Mesenchymal stem cell (in vitro differentiated cells and primary cell): ENCODE measurements at regions not wholly inside any gene's neighbourhood (a gene's known extent, or its start where the extent isn't known, plus 50 kb on each side); places are given as distances from the start of the nearest gene placed in this dataset.

ENCODE experiments used
- DNase-seq: peaks from one replicate; pipeline ENCODE4 v3.0.0-alpha.2; 2013
- H2AFZ ChIP-seq: one replicate; pipeline ENCODE4 v1.6.1; 2013; ENCODE audit warnings: low read depth, mild to moderate bottlenecking, control low read depth, inconsistent platforms, low read length, moderate library complexity
- H2AK5ac ChIP-seq: 2 replicates; pipeline ENCODE4 v1.6.1; 2013; ENCODE audit warnings: low read length, moderate library complexity, mild to moderate bottlenecking, inconsistent platforms; ENCODE audit not compliant: severe bottlenecking
- H2BK120ac ChIP-seq: one replicate; pipeline ENCODE4 v1.6.1; 2013; ENCODE audit warnings: low read depth, mild to moderate bottlenecking, inconsistent platforms, low read length, moderate library complexity
- H2BK12ac ChIP-seq, 2 experiments: one replicate each; pipeline ENCODE4 v1.6.1; 2013; ENCODE audit warnings: inconsistent platforms in 2 of 2, low read length in 2 of 2, mild to moderate bottlenecking in 2 of 2, moderate library complexity in 2 of 2, control low read depth in 1 of 2
- H2BK15ac ChIP-seq: one replicate; pipeline ENCODE4 v1.6.1; 2013; ENCODE audit warnings: mild to moderate bottlenecking, low read depth, inconsistent platforms; ENCODE audit not compliant: poor library complexity, severe bottlenecking
- H2BK5ac ChIP-seq: 2 replicates; pipeline ENCODE4 v1.6.1; 2013; ENCODE audit warnings: low read depth, mild to moderate bottlenecking, low read length, control low read depth, inconsistent platforms; ENCODE audit not compliant: poor library complexity, severe bottlenecking
- H3K14ac ChIP-seq, 2 experiments: one replicate each; pipeline ENCODE4 v1.6.1; 2013; ENCODE audit warnings: inconsistent platforms in 2 of 2, low read length in 2 of 2, control low read depth in 1 of 2, mild to moderate bottlenecking in 1 of 2, moderate library complexity in 1 of 2
- H3K18ac ChIP-seq, 2 experiments: one replicate each; pipeline ENCODE4 v1.6.1; 2013; ENCODE audit warnings: inconsistent platforms in 2 of 2, low read length in 2 of 2, control low read depth in 1 of 2, low read depth in 1 of 2, mild to moderate bottlenecking in 1 of 2
- H3K23ac ChIP-seq, 2 experiments: one replicate each; pipeline ENCODE4 v1.6.1; 2013; ENCODE audit warnings: inconsistent platforms in 2 of 2, low read length in 2 of 2, mild to moderate bottlenecking in 2 of 2, moderate library complexity in 2 of 2, control low read depth in 1 of 2
- H3K27ac ChIP-seq: 2 replicates; pipeline ENCODE4 v1.5.1; 2013; ENCODE audit warnings: mild to moderate bottlenecking, moderate library complexity, low read length, control low read depth, inconsistent platforms; ENCODE audit not compliant: poor library complexity, severe bottlenecking
- H3K27me3 ChIP-seq, 2 experiments: 2 replicates each; pipeline versions ENCODE4 v1.6.1 to v1.7.0; 2013; ENCODE audit warnings: low read length in 2 of 2, mild to moderate bottlenecking in 2 of 2, moderate library complexity in 2 of 2, control low read depth in 1 of 2, inconsistent platforms in 1 of 2; ENCODE audit not compliant: control insufficient read depth in 1 of 2, insufficient read depth in 1 of 2
- H3K36me3 ChIP-seq, 2 experiments: 2 replicates each; pipeline versions ENCODE4 v1.6.1 to v1.7.0; 2013; ENCODE audit warnings: low read length in 2 of 2, control low read depth in 1 of 2, inconsistent platforms in 1 of 2, low read depth in 1 of 2, mild to moderate bottlenecking in 1 of 2; ENCODE audit not compliant: insufficient read depth in 2 of 2, control insufficient read depth in 1 of 2
- H3K4ac ChIP-seq, 2 experiments: one replicate each; pipeline ENCODE4 v1.6.1; 2013; ENCODE audit warnings: inconsistent platforms in 2 of 2, low read length in 2 of 2, mild to moderate bottlenecking in 2 of 2, moderate library complexity in 2 of 2, control low read depth in 1 of 2, low read depth in 1 of 2
- H3K4me1 ChIP-seq: 2 replicates; pipeline ENCODE4 v1.6.1; 2013; ENCODE audit warnings: low read depth, low read length, control low read depth; ENCODE audit not compliant: control insufficient read depth, insufficient read depth
- H3K4me2 ChIP-seq: 2 replicates; pipeline ENCODE4 v1.6.1; 2013; ENCODE audit warnings: low read length, mild to moderate bottlenecking, inconsistent platforms; ENCODE audit not compliant: poor library complexity, severe bottlenecking
- H3K4me3 ChIP-seq, 2 experiments: 2 replicates each; pipeline versions ENCODE4 v1.5.1 to v1.7.0; 2013; ENCODE audit warnings: low read length in 2 of 2, mild to moderate bottlenecking in 2 of 2, control low read depth in 1 of 2, low read depth in 1 of 2; ENCODE audit not compliant: insufficient read depth in 1 of 2
- H3K79me1 ChIP-seq: replicated peaks from 2 replicates; pipeline ENCODE4 v1.6.1; 2013; ENCODE audit warnings: mild to moderate bottlenecking, control low read depth, low read length, inconsistent platforms; ENCODE audit not compliant: poor library complexity, severe bottlenecking
- H3K9ac ChIP-seq: 2 replicates; pipeline ENCODE4 v1.7.0; 2013; ENCODE audit warnings: mild to moderate bottlenecking, low read length, moderate library complexity
- H3K9me3 ChIP-seq: 2 replicates; pipeline ENCODE4 v1.7.0; 2013; ENCODE audit warnings: mild to moderate bottlenecking, low read length; ENCODE audit not compliant: control insufficient read depth
- H4K8ac ChIP-seq: one replicate; pipeline ENCODE4 v1.6.1; 2013; ENCODE audit warnings: inconsistent platforms, mild to moderate bottlenecking, low read length, moderate library complexity
- H4K91ac ChIP-seq: one replicate; pipeline ENCODE4 v1.6.1; 2013; ENCODE audit warnings: mild to moderate bottlenecking, low read length, inconsistent platforms
- WGBS: methylation state at CpG from one replicate; pipeline ENCODE4 v1.1.7; 2013; ENCODE audit warnings: mixed read lengths; 5-methylcytosine and 5-hydroxymethylcytosine counted together

GRCh38 chr13:104099750-104100149 lies 1033.5 kb upstream of the SLC10A2 start:
- peaks cover 3% of the 10 kb centered on the region for H3K4me1 ChIP-seq
- no peak overlapping the region for H3K27ac ChIP-seq
- H3K79me1 ChIP-seq = no peaks in the 10 kb centered on the region
- H2BK15ac ChIP-seq = no peak overlapping the region
- no peak overlapping the region for H3K4me3 ChIP-seq
- H3K4me2 ChIP-seq = no peak overlapping the region
- H3K9me3 ChIP-seq = peaks cover 6% of the 10 kb centered on the region
- no peak overlapping the region for H3K9ac ChIP-seq
- H2BK12ac ChIP-seq = no peak overlapping the region
- no peak overlapping the region for H2BK5ac ChIP-seq
- DNase-seq = no peak
- H2AFZ ChIP-seq = no peak overlapping the region
- H3K27me3 ChIP-seq = no peaks in the 10 kb centered on the region
- H3K36me3 ChIP-seq = no peaks in the 10 kb centered on the region
- H3K18ac ChIP-seq = no peak overlapping the region
- no peak overlapping the region for H3K4ac ChIP-seq
- H4K91ac ChIP-seq = no peak overlapping the region
- H4K8ac ChIP-seq = no peak overlapping the region
- no peak overlapping the region for H2BK120ac ChIP-seq
- no peak overlapping the region for H2AK5ac ChIP-seq
- H3K23ac ChIP-seq = no peak overlapping the region
- H3K14ac ChIP-seq = no peak overlapping the region

GRCh38 chr13:104098421-104098820 lies 1032.2 kb upstream of the SLC10A2 start:
- H3K79me1 ChIP-seq = no peaks in the 10 kb centered on the region
- no peak overlapping the region for H4K91ac ChIP-seq
- H3K9me3 ChIP-seq = peaks cover 6% of the 10 kb centered on the region

GRCh38 chr13:104086759-104087158 lies 1020.5 kb upstream of the SLC10A2 start:
- Histone ChIP-seq H2BK120ac (no peak overlapping the region), H3K79me1 (no peaks in the 10 kb centered on the region), H3K4ac (no peak overlapping the region), H3K4me3 (no peak overlapping the region), H3K27me3 (no peaks in the 10 kb centered on the region), H3K14ac (no peak overlapping the region), H3K23ac (no peak overlapping the region), H2AK5ac (no peak overlapping the region), H2BK5ac (no peak overlapping the region), H4K8ac (no peak overlapping the region), H2AFZ (no peak overlapping the region), H2BK15ac (no peak overlapping the region), H2BK12ac (no peak overlapping the region), H3K9ac (no peak overlapping the region), H3K4me2 (no peak overlapping the region), H3K27ac (no peak overlapping the region), H3K18ac (peak overlapping the region in 1 of 2 experiments; percentile 48), H3K4me1 (no peaks in the 10 kb centered on the region), H4K91ac (no peak overlapping the region), H3K9me3 (peaks cover 6% of the 10 kb centered on the region), H3K36me3 (no peaks in the 10 kb centered on the region)
- 84% methylated on average over 5 of the region's 5 CpGs for WGBS
- peak; percentile 8 for DNase-seq

More at GRCh38 chr13:104098421-104098820, 1032.2 kb upstream of the SLC10A2 start:
- H3K4me2 ChIP-seq = no peak overlapping the region
- no peak overlapping the region for H3K9ac ChIP-seq
- H3K4ac ChIP-seq = no peak overlapping the region
- no peak overlapping the region for H3K27ac ChIP-seq
- H3K23ac ChIP-seq = no peak overlapping the region
- WGBS = 100% methylated on average over 2 of the region's 4 CpGs
- no peaks in the 10 kb centered on the region for H3K4me1 ChIP-seq
- no peaks in the 10 kb centered on the region for H3K36me3 ChIP-seq
- no peak overlapping the region for H3K4me3 ChIP-seq
- no peak overlapping the region for H4K8ac ChIP-seq
- no peak overlapping the region for H3K18ac ChIP-seq
- no peak overlapping the region for H3K14ac ChIP-seq
- no peak overlapping the region for H2BK12ac ChIP-seq
- no peak overlapping the region for H2BK120ac ChIP-seq
- no peaks in the 10 kb centered on the region for H3K27me3 ChIP-seq
- H2BK15ac ChIP-seq = no peak overlapping the region
- DNase-seq = no peak
- H2AFZ ChIP-seq = no peak overlapping the region
- H2AK5ac ChIP-seq = no peak overlapping the region
- no peak overlapping the region for H2BK5ac ChIP-seq

GRCh38 chr13:104086210-104086609 lies 1020.0 kb upstream of the SLC10A2 start:
- H3K4ac ChIP-seq = no peak overlapping the region
- no peak overlapping the region for H3K4me3 ChIP-seq
- H2BK120ac ChIP-seq = no peak overlapping the region
- H3K23ac ChIP-seq = no peak overlapping the region
- no peak overlapping the region for H2AFZ ChIP-seq
- H3K27me3 ChIP-seq = no peaks in the 10 kb centered on the region
- peak; percentile 16 for DNase-seq
- peaks cover 6% of the 10 kb centered on the region for H3K9me3 ChIP-seq
- no peaks in the 10 kb centered on the region for H3K4me1 ChIP-seq
- H3K79me1 ChIP-seq = no peaks in the 10 kb centered on the region
- H4K91ac ChIP-seq = no peak overlapping the region
- H4K8ac ChIP-seq = no peak overlapping the region
- no peak overlapping the region for H3K14ac ChIP-seq
- H3K9ac ChIP-seq = no peak overlapping the region
- H3K4me2 ChIP-seq = no peak overlapping the region
- H2BK12ac ChIP-seq = no peak overlapping the region
- no peak overlapping the region for H3K27ac ChIP-seq
- no peak overlapping the region for H2BK15ac ChIP-seq
- no peak overlapping the region for H3K18ac ChIP-seq
- no peak overlapping the region for H2BK5ac ChIP-seq
- H2AK5ac ChIP-seq = no peak overlapping the region
- no CpG with 5 or more reads among the region's 1 CpG for WGBS
- H3K36me3 ChIP-seq = no peaks in the 10 kb centered on the region
